LNCaP clone FGC (cell line): ENCODE measurements at regions not wholly inside any gene's neighbourhood (a gene's known extent, or its start where the extent isn't known, plus 50 kb on each side); places are given as distances from the start of the nearest gene placed in this dataset.

Experiments used
- DNase-seq: peaks from one replicate; pipeline ENCODE4 v3.0.0-alpha.2; 2011; ENCODE audit warnings: low read depth
- H3K4me3 ChIP-seq: 2 replicates; pipeline ENCODE4 v1.5.1; 2011; ENCODE audit warnings: mild to moderate bottlenecking, low read depth, low read length, control low read depth
- CTCF ChIP-seq: IDR thresholded peaks from 2 replicates; pipeline ENCODE4 v1.5.1; 2012; ENCODE audit warnings: mild to moderate bottlenecking; ENCODE audit not compliant: control insufficient read depth, insufficient read depth; ENCODE audit errors: extremely low read depth

GRCh38 chr7:149620961-149621360 is 123.4 kb upstream of the ZNF746 start:
- TF ChIP-seq CTCF = no peak
- H3K4me3 ChIP-seq = no peak overlapping the region
- no peak for DNase-seq

GRCh38 chr7:149616898-149617297 is 119.3 kb upstream of the ZNF746 start:
- TF ChIP-seq CTCF = no peak
- DNase-seq = no peak
- no peak overlapping the region for H3K4me3 ChIP-seq

- no peak for DNase-seq
- TF ChIP-seq CTCF = 0 out of 2 replicates have a peak, but pooled peaks have one; percentile 19
- H3K4me3 ChIP-seq = no peak overlapping the region
These were observed 118.2 kb upstream of the ZNF746 start for GRCh38 chr7:149615690-149616270.

- DNase-seq = no peak
- H3K4me3 ChIP-seq = no peak overlapping the region
- no peak for TF ChIP-seq CTCF
These were observed 112.9 kb upstream of the ZNF746 start for GRCh38 chr7:149610441-149611011.

GRCh38 chr7:149608168-149608567 is 110.6 kb upstream of the ZNF746 start:
- H3K4me3 ChIP-seq = no peak overlapping the region
- DNase-seq = no peak
- no peak for TF ChIP-seq CTCF

- no peak for DNase-seq
- no peak for TF ChIP-seq CTCF
These were observed 110.1 kb upstream of the ZNF746 start for GRCh38 chr7:149607683-149608082.

GRCh38 chr7:149606826-149607225 is 109.2 kb upstream of the ZNF746 start:
- no peak for DNase-seq
- no peak for TF ChIP-seq CTCF
- H3K4me3 ChIP-seq = no peak overlapping the region

More at GRCh38 chr7:149607683-149608082, 110.1 kb upstream of the ZNF746 start:
- no peak overlapping the region for H3K4me3 ChIP-seq
